HEK293 (cell line): ENCODE measurements at regions not wholly inside any gene's neighbourhood (a gene's known extent, or its start where the extent isn't known, plus 50 kb on each side); places are given as distances from the start of the nearest gene placed in this dataset.

Source experiments
- CTCF ChIA-PET: fragments of 350-600 bp; formaldehyde crosslinking; extraction: SDS; loops from one replicate; lab custom pipeline; 2021; ENCODE audit warnings: antibody characterized with exemption; lab: Yijun Ruan, JAX
- POLR2A ChIA-PET: fragments of 300-600 bp; formaldehyde crosslinking; extraction: SDS; loops from one replicate; lab custom pipeline; 2020; ENCODE audit warnings: antibody characterized with exemption, inconsistent platforms; lab: Yijun Ruan, JAX
- H3K27ac ChIP-seq: fragments of 200-500 bp; sonication (Bioruptor generic); 2 replicates; pipeline ENCODE4 v1.5.1; 2014; ENCODE audit warnings: low read depth, low read length, control low read depth, inconsistent platforms; ENCODE audit errors: extremely low read depth
- H3K36me3 ChIP-seq, 2 experiments: fragments of 200-500 bp in 1 of 2; sonication (Bioruptor generic) in 1 of 2; 1 replicate in 1 of 2; 2 replicates in 1 of 2; pipeline ENCODE4 v1.5.1; 2014 to 2017; ENCODE audit warnings: inconsistent platforms in 2 of 2, low read length in 2 of 2; ENCODE audit not compliant: control insufficient read depth in 2 of 2, insufficient read depth in 1 of 2
- H3K4me1 ChIP-seq: fragments of 200-500 bp; sonication (Bioruptor generic); 2 replicates; pipeline ENCODE4 v1.5.1; 2014; ENCODE audit warnings: mild to moderate bottlenecking, low read length, inconsistent platforms; ENCODE audit not compliant: control insufficient read depth, insufficient read depth
- H3K4me3 ChIP-seq: 2 replicates; pipeline ENCODE4 v1.5.1; 2011; ENCODE audit warnings: low read depth, mild to moderate bottlenecking, control low read depth, low read length, moderate library complexity
- H3K9me3 ChIP-seq: fragments of 200-500 bp; sonication (Bioruptor generic); 2 replicates; pipeline ENCODE4 v1.5.1; 2014; ENCODE audit warnings: low read depth, low read length, inconsistent platforms; ENCODE audit not compliant: control insufficient read depth, insufficient read depth
- GLI2 ChIP-seq: fragments of 450-650 bp; formaldehyde crosslinking; IDR thresholded peaks from 2 replicates; pipeline ENCODE4; 2017; ENCODE audit warnings: missing biosample characterization, missing genetic modification characterization, low read depth, borderline replicate concordance
- HOXA7 ChIP-seq: sonication (generic); formaldehyde crosslinking; IDR thresholded peaks from 2 replicates; pipeline ENCODE4 v1.8.1; 2022; ENCODE audit warnings: missing genetic modification reagents, borderline replicate concordance
- HOXC10 ChIP-seq: sonication (generic); formaldehyde crosslinking; IDR thresholded peaks from 2 replicates; pipeline ENCODE4 v1.8.1; 2023; ENCODE audit warnings: mild to moderate bottlenecking, missing genetic modification reagents
- INSM2 ChIP-seq: fragments of 450-650 bp; formaldehyde crosslinking; IDR thresholded peaks from 2 replicates; pipeline ENCODE4 v1.5.1; 2016; ENCODE audit warnings: missing biosample characterization, missing genetic modification characterization
- MEIS1 ChIP-seq: sonication (generic); formaldehyde crosslinking; IDR thresholded peaks from 2 replicates; pipeline ENCODE4 v1.8.1; 2022; ENCODE audit warnings: missing genetic modification reagents, mild to moderate bottlenecking, borderline replicate concordance
- TCF7L2 ChIP-seq: IDR thresholded peaks from 2 replicates; pipeline ENCODE4 v1.6.1; 2011; ENCODE audit warnings: low read depth, mild to moderate bottlenecking, inconsistent platforms, low read length, moderate library complexity, borderline replicate concordance
- TRIM28 ChIP-seq: IDR thresholded peaks from 2 replicates; pipeline ENCODE4 v1.6.1; 2011; ENCODE audit warnings: low read length, control low read depth, borderline replicate concordance
- YY2 ChIP-seq: fragments of 450-650 bp; formaldehyde crosslinking; IDR thresholded peaks from 2 replicates; pipeline ENCODE4 v1.5.1; 2016; ENCODE audit warnings: missing biosample characterization, missing genetic modification characterization
- ZFP3 ChIP-seq: fragments of 450-650 bp; formaldehyde crosslinking; IDR thresholded peaks from 2 replicates; pipeline ENCODE4 v1.5.1; 2016; ENCODE audit warnings: low read depth, missing biosample characterization, missing genetic modification characterization
- ZNF148 ChIP-seq: fragments of 450-650 bp; formaldehyde crosslinking; IDR thresholded peaks from 2 replicates; pipeline ENCODE4 v1.5.0; 2017; ENCODE audit warnings: missing biosample characterization, missing genetic modification characterization, borderline replicate concordance
- ZNF175 ChIP-seq: fragments of 450-650 bp; formaldehyde crosslinking; IDR thresholded peaks from 2 replicates; pipeline ENCODE4 v1.5.1; 2016; ENCODE audit warnings: missing biosample characterization, missing genetic modification characterization
- ZNF473 ChIP-seq: fragments of 450-650 bp; formaldehyde crosslinking; IDR thresholded peaks from 2 replicates; pipeline ENCODE4 v1.5.1; 2017; ENCODE audit warnings: missing biosample characterization, missing genetic modification characterization
- ZNF561 ChIP-seq: fragments of 450-650 bp; IDR thresholded peaks from 2 replicates; pipeline ENCODE4 v1.5.1; 2018; ENCODE audit warnings: missing biosample characterization, missing genetic modification characterization, borderline replicate concordance
- ZNF623 ChIP-seq: fragments of 450-650 bp; formaldehyde crosslinking; IDR thresholded peaks from 2 replicates; pipeline ENCODE4 v1.5.1; 2016; ENCODE audit warnings: missing biosample characterization, missing genetic modification characterization
- ZNF677 ChIP-seq: fragments of 450-650 bp; IDR thresholded peaks from 2 replicates; pipeline ENCODE4 v1.5.0; 2018; ENCODE audit warnings: missing biosample characterization, mild to moderate bottlenecking, missing genetic modification characterization, moderate library complexity

- no peaks in the 10 kb centered on the region for H3K9me3 ChIP-seq
- TF ChIP-seq ZFP3 (no peak), ZNF175 (tag by site-specific recombination) (no peak)
- no peaks in the 10 kb centered on the region for H3K4me1 ChIP-seq
- POLR2A ChIA-PET = no interaction called here
- H3K27ac ChIP-seq = no peak overlapping the region
- H3K36me3 ChIP-seq = no peaks in the 10 kb centered on the region
- H3K4me3 ChIP-seq = no peak overlapping the region
- CTCF ChIA-PET = no interaction called here
Observed at GRCh38 chr2:57100436-57100835, 916.6 kb downstream of the CCDC85A start.

GRCh38 chr2:57105694-57106093 lies 921.9 kb downstream of the CCDC85A start:
- CTCF ChIA-PET = no interaction called here
- Histone ChIP-seq H3K4me1 (no peaks in the 10 kb centered on the region), H3K27ac (no peak overlapping the region), H3K36me3 (no peaks in the 10 kb centered on the region), H3K4me3 (no peak overlapping the region), H3K9me3 (no peaks in the 10 kb centered on the region)
- POLR2A ChIA-PET = no interaction called here
- no peak for TF ChIP-seq INSM2
- no peak for TF ChIP-seq ZNF677 (tag by site-specific recombination)
- TF ChIP-seq ZNF623 (tag by site-specific recombination) = no peak
- no peak for TF ChIP-seq GLI2 (tag by site-specific recombination)

DNA sequence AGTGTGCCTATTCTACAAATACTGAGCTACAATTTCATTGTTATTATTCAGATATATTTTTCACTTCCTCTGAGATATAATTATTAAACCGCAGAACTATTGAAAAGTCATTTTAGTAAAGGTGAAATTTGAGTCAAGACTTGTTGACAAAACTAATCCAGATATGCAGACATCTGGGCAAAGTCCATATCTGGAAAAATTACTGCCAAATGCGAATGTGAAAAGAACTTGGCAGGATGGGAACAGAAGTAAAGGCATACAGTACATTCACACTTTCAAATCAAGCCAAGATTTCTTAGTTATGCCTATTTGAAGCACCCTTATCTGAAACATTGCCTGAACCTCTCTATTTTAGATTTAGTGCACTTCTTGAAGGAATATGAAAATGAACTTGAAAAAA lies 923.6 kb downstream of the CCDC85A start:
- no peak overlapping the region for H3K4me3 ChIP-seq
- TF ChIP-seq TRIM28 = no peak
- TF ChIP-seq HOXC10 (CRISPR knock-in tag) = no peak
- TF ChIP-seq HOXA7 (CRISPR knock-in tag) = no peak
- TF ChIP-seq MEIS1 (CRISPR knock-in tag) = no peak
- TF ChIP-seq YY2 = no peak
- no peak for TF ChIP-seq ZNF148
- TF ChIP-seq ZNF473 = no peak
- H3K9me3 ChIP-seq = no peaks in the 10 kb centered on the region
- H3K4me1 ChIP-seq = no peaks in the 10 kb centered on the region
- ChIA-PET POLR2A (no interaction called here), CTCF (no interaction called here)
- H3K36me3 ChIP-seq = no peaks in the 10 kb centered on the region
- no peak overlapping the region for H3K27ac ChIP-seq

DNA sequence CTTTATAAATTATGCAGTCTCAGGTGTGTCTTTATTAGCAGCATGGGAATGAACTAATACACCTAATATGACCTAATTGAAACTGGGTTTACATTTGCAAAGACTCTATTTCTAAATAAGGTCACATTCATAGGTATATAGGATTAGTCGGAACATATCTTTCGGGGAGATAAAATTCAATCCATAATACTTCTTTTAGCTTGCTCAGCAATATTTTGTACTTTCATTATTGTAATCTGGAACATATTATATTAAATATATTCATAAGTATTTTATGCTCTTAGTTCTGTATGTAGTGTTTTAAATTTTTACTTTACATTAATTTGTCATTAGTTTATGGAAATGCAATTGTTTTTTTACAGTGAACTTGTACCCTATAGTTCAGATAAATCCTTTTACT lies 927.7 kb downstream of the CCDC85A start:
- no peaks in the 10 kb centered on the region for H3K9me3 ChIP-seq
- ChIA-PET POLR2A (no interaction called here), CTCF (no interaction called here)
- H3K27ac ChIP-seq = no peak overlapping the region
- H3K36me3 ChIP-seq = no peaks in the 10 kb centered on the region
- TF ChIP-seq ZNF561 (tag by site-specific recombination) (no peak), TCF7L2 (no peak)
- TF ChIP-seq, all 188 proteins: peak for 0
- H3K4me3 ChIP-seq = no peak overlapping the region
- H3K4me1 ChIP-seq = no peaks in the 10 kb centered on the region
